ENCODE measurements at regions not wholly inside any gene's neighbourhood (a gene's known extent, or its start where the extent isn't known, plus 50 kb on each side); places are given as distances from the start of the nearest gene placed in this dataset.

GRCh38 chr10:8238986-8239385 lies 184.5 kb downstream of the GATA3 start:
- Histone ChIP-seq H3K4me3 (ENCODE audit: low read depth, low read length, poor library complexity, severe bottlenecking) (no peak overlapping the region), H3K9me2 (ENCODE audit: low read depth, low read length) (no peaks in the 10 kb centered on the region), H4K20me1 (ENCODE audit: insufficient read depth, low read length) (no peaks in the 10 kb centered on the region), H3K4me2 (ENCODE audit: low read length) (no peak overlapping the region), H3K4me1 (ENCODE audit: insufficient read depth, low read length, severe bottlenecking) (no peaks in the 10 kb centered on the region), H3K79me2 (ENCODE audit: insufficient read depth, low read length) (no peaks in the 10 kb centered on the region), H2AFZ (ENCODE audit: low read length) (no peak overlapping the region), H3K9ac (ENCODE audit: low read length) (no peak overlapping the region), H3F3A (ENCODE audit: insufficient read depth, low read length) (no peaks in the 10 kb centered on the region), H3K36me3 (ENCODE audit: insufficient read depth, low read length) (no peaks in the 10 kb centered on the region), H3K27ac (ENCODE audit: low read depth, low read length, poor library complexity, severe bottlenecking) (no peak overlapping the region), H3K9me3 (ENCODE audit: low read length) (no peaks in the 10 kb centered on the region), H3K27me3 (ENCODE audit: insufficient read depth, low read length) (no peaks in the 10 kb centered on the region)
- TF ChIP-seq EZH2 (IDR thresholded peaks at IDR 0.05; ENCODE audit: borderline replicate concordance, low read length) (no peak), CTCF (IDR thresholded peaks at IDR 0.05; ENCODE audit: low read length) (no peak)

- TF ChIP-seq EZH2 (IDR thresholded peaks at IDR 0.05; ENCODE audit: borderline replicate concordance, low read length) = no peak
- TF ChIP-seq CTCF (IDR thresholded peaks at IDR 0.05; ENCODE audit: low read length) = no peak
- no peak overlapping the region for H3K4me2 ChIP-seq (ENCODE audit: low read length)
- no peak overlapping the region for H3K27ac ChIP-seq (ENCODE audit: low read depth, low read length, poor library complexity, severe bottlenecking)
- H3F3A ChIP-seq (ENCODE audit: insufficient read depth, low read length) = no peaks in the 10 kb centered on the region
- H3K27me3 ChIP-seq (ENCODE audit: insufficient read depth, low read length) = no peaks in the 10 kb centered on the region
- H2AFZ ChIP-seq (ENCODE audit: low read length) = no peak overlapping the region
- no peaks in the 10 kb centered on the region for H3K79me2 ChIP-seq (ENCODE audit: insufficient read depth, low read length)
- no peaks in the 10 kb centered on the region for H3K4me1 ChIP-seq (ENCODE audit: insufficient read depth, low read length, severe bottlenecking)
- no peaks in the 10 kb centered on the region for H3K9me2 ChIP-seq (ENCODE audit: low read depth, low read length)
- no peaks in the 10 kb centered on the region for H3K9me3 ChIP-seq (ENCODE audit: low read length)
- no peaks in the 10 kb centered on the region for H3K36me3 ChIP-seq (ENCODE audit: insufficient read depth, low read length)
- H4K20me1 ChIP-seq (ENCODE audit: insufficient read depth, low read length) = no peaks in the 10 kb centered on the region
- H3K4me3 ChIP-seq (ENCODE audit: low read depth, low read length, poor library complexity, severe bottlenecking) = no peak overlapping the region
- H3K9ac ChIP-seq (ENCODE audit: low read length) = no peak overlapping the region
Measured at GRCh38 chr10:8240861-8241260, 186.4 kb downstream of the GATA3 start.

- Histone ChIP-seq H4K20me1 (ENCODE audit: insufficient read depth, low read length) (no peaks in the 10 kb centered on the region), H3K9me2 (ENCODE audit: low read depth, low read length) (no peaks in the 10 kb centered on the region), H3K27ac (ENCODE audit: low read depth, low read length, poor library complexity, severe bottlenecking) (no peak overlapping the region), H3K9me3 (ENCODE audit: low read length) (no peaks in the 10 kb centered on the region), H3K9ac (ENCODE audit: low read length) (no peak overlapping the region), H3K4me3 (ENCODE audit: low read depth, low read length, poor library complexity, severe bottlenecking) (no peak overlapping the region), H2AFZ (ENCODE audit: low read length) (no peak overlapping the region), H3K4me2 (ENCODE audit: low read length) (no peak overlapping the region), H3F3A (ENCODE audit: insufficient read depth, low read length) (no peaks in the 10 kb centered on the region), H3K36me3 (ENCODE audit: insufficient read depth, low read length) (no peaks in the 10 kb centered on the region), H3K4me1 (ENCODE audit: insufficient read depth, low read length, severe bottlenecking) (no peaks in the 10 kb centered on the region), H3K79me2 (ENCODE audit: insufficient read depth, low read length) (no peaks in the 10 kb centered on the region), H3K27me3 (ENCODE audit: insufficient read depth, low read length) (no peaks in the 10 kb centered on the region)
- TF ChIP-seq EZH2 (IDR thresholded peaks at IDR 0.05; ENCODE audit: borderline replicate concordance, low read length) (no peak), CTCF (IDR thresholded peaks at IDR 0.05; ENCODE audit: low read length) (no peak)
Measured at GRCh38 chr10:8242295-8242872, 187.9 kb downstream of the GATA3 start.
